HFFc6 (cell line): ENCODE measurements at regions not wholly inside any gene's neighbourhood (a gene's known extent, or its start where the extent isn't known, plus 50 kb on each side); places are given as distances from the start of the nearest gene placed in this dataset.

Source experiments
- DNase-seq: peaks from one replicate; pipeline ENCODE4 v3.0.0-alpha.2; 2018
- H3K27ac Mint-ChIP-seq: 2 replicates; pipeline ENCODE4 v1.8.0; 2020; ENCODE audit warnings: mild to moderate bottlenecking, mixed read lengths
- H3K27me3 Mint-ChIP-seq: 2 replicates; pipeline ENCODE4 v1.8.0; 2021; ENCODE audit warnings: mild to moderate bottlenecking, moderate library complexity, mixed read lengths; ENCODE audit not compliant: insufficient read depth
- H3K36me3 Mint-ChIP-seq: 2 replicates; pipeline ENCODE4 v1.8.0; 2021; ENCODE audit warnings: low read depth, mixed read lengths
- H3K4me1 Mint-ChIP-seq: 2 replicates; pipeline ENCODE4 v1.8.0; 2020; ENCODE audit warnings: low read depth, mixed read lengths
- H3K4me3 Mint-ChIP-seq: 2 replicates; pipeline ENCODE4 v1.8.0; 2020; ENCODE audit warnings: mild to moderate bottlenecking, moderate library complexity, mixed read lengths
- H3K9me3 Mint-ChIP-seq: 2 replicates; pipeline ENCODE4 v1.8.0; 2020; ENCODE audit warnings: mild to moderate bottlenecking, mixed read lengths
- CTCF ChIP-seq: fragments of 200-600 bp; sonication (generic); IDR thresholded peaks from 2 replicates; pipeline ENCODE4 v1.5.0; 2021; ENCODE audit warnings: antibody characterized with exemption, mild to moderate bottlenecking

GRCh38 chr14:101236496-101237251, 324.6 kb upstream of the DIO3 start:
- H3K4me1 Mint-ChIP-seq = no peaks in the 10 kb centered on the region
- H3K27me3 Mint-ChIP-seq = peaks cover 19% of the 10 kb centered on the region
- DNase-seq = no peak
- no peak for TF ChIP-seq CTCF
- no peaks in the 10 kb centered on the region for H3K9me3 Mint-ChIP-seq
- H3K27ac Mint-ChIP-seq = no peak overlapping the region
- H3K36me3 Mint-ChIP-seq = no peaks in the 10 kb centered on the region
- H3K4me3 Mint-ChIP-seq = no peak overlapping the region

GRCh38 chr14:101237252-101237616, 324.1 kb upstream of the DIO3 start:
- Mint-ChIP-seq H3K27me3 (peaks cover 19% of the 10 kb centered on the region), H3K4me1 (no peaks in the 10 kb centered on the region), H3K4me3 (no peak overlapping the region), H3K27ac (no peak overlapping the region), H3K9me3 (no peaks in the 10 kb centered on the region), H3K36me3 (no peaks in the 10 kb centered on the region)
- no peak for DNase-seq
- TF ChIP-seq CTCF = no peak

DNA sequence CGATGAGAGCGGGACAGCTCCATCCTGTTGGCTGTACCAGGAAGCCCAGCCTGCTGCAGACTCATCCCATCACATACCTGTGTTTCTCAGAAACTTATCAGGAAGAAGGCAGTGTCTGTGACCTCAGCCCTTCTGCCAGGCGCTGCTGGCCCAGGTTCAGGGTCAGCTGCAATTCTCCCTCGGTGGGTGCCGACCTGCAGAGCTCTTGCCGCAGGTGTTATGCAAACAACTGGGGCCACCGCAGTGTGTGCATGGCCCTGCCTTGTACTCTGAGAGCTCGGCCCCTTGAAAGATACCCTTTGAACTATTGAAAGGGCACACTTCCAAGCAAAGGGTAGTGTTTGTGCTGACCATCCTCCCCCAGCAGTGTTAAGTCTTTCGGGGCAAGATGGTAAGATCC, 322.2 kb upstream of the DIO3 start:
- no peak for DNase-seq
- no peak overlapping the region for H3K4me3 Mint-ChIP-seq
- no peak for TF ChIP-seq CTCF
- H3K36me3 Mint-ChIP-seq = no peaks in the 10 kb centered on the region
- no peaks in the 10 kb centered on the region; the same call in 1 of the 2 replicates for H3K9me3 Mint-ChIP-seq
- H3K27ac Mint-ChIP-seq = no peak overlapping the region
- no peaks in the 10 kb centered on the region for H3K4me1 Mint-ChIP-seq
- peaks cover 25% of the 10 kb centered on the region for H3K27me3 Mint-ChIP-seq

GRCh38 chr14:101241147-101241546, 320.1 kb upstream of the DIO3 start:
- H3K36me3 Mint-ChIP-seq = no peaks in the 10 kb centered on the region
- no peaks in the 10 kb centered on the region; the same call in 1 of the 2 replicates for H3K9me3 Mint-ChIP-seq
- no peaks in the 10 kb centered on the region for H3K4me1 Mint-ChIP-seq
- H3K27ac Mint-ChIP-seq = no peak overlapping the region
- no peak for DNase-seq
- peaks cover 25% of the 10 kb centered on the region for H3K27me3 Mint-ChIP-seq
- no peak overlapping the region for H3K4me3 Mint-ChIP-seq
- no peak for TF ChIP-seq CTCF

DNA sequence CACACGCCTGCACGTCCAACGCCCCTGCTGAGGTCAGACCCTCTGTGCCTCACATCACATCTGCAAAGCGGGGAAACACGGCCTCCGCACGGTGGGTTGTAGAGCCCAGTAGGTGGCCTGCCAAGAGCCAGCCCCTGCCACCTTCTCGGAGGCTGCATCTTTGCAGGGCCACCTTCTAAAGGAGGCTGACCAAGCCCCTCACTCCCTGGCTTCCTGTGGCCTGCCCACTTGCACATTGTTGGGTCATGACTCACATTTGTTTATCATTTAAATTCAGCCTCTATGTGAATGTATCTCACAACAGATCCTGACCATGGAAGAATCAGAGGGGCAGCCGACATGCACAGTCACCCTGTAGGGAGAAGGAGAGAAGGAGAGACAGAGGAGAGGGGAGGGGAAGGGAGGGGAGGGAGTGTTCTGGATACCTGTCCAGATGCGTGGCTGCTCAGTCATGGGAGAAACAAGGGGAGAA, 319.5 kb upstream of the DIO3 start:
- no peak for DNase-seq
- H3K9me3 Mint-ChIP-seq = no peaks in the 10 kb centered on the region; the same call in 1 of the 2 replicates
- H3K4me1 Mint-ChIP-seq = no peaks in the 10 kb centered on the region
- no peak overlapping the region for H3K27ac Mint-ChIP-seq
- no peak overlapping the region for H3K4me3 Mint-ChIP-seq
- no peaks in the 10 kb centered on the region for H3K36me3 Mint-ChIP-seq
- H3K27me3 Mint-ChIP-seq = peaks cover 25% of the 10 kb centered on the region
- no peak for TF ChIP-seq CTCF
